NCI-H524 (cell line): ENCODE measurements at regions not wholly inside any gene's neighbourhood (a gene's known extent, or its start where the extent isn't known, plus 50 kb on each side); places are given as distances from the start of the nearest gene placed in this dataset.
"Not testable (repeated sequence)": the region's sequence is repeated elsewhere in the genome, so short reads cannot be mapped to it uniquely, and the experiment has no call there.

Experiments used
- DNase-seq, 2 experiments: peaks; one replicate each; lab custom pipeline; 2025; lab: John Stamatoyannopoulos, UW

DNA sequence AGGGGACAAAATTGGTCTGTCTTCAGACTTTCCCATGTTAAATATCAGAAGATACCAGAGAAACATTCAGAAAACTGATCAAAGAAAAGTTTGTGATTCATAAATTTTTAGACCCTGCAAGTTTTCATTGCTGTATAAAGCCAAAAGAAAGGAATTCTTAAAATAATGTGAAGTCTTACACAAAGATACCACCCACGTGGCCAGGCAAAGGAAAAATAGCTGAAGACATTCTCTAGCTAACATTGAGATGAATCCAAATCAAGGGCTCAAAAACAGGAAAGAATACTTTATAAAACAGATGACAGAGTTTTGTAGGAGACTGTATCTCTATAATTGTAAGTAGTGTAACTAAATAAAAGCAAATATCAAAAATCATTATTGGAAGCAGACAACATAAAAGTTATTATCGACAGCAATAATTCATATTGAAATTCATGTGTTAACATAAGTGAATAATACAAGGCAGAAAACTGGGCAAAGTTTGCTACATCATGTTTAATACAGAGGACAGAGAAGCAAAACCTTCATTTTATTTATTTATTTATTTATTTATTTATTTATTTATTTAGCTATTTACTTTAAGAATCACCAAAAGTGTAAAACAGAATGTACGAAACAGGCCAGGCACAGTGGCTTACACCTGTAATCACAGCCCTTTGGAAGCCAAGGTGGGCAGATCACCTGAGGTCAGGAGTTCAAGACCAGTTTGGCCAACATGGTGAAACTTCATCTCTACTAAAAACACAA is 204.6 kb upstream of the SLIT2 start:
- no peak for DNase-seq

- DNase-seq = no peak
These were observed 205.5 kb upstream of the SLIT2 start for GRCh38 chr4:20046179-20046578.

GRCh38 chr4:20044966-20045365 is 206.7 kb upstream of the SLIT2 start:
- DNase-seq = no peak

GRCh38 chr4:20044502-20044911 is 207.2 kb upstream of the SLIT2 start:
- no peak for DNase-seq

- DNase-seq = peak in 1 of 2 experiments; percentile 68
These were observed 207.7 kb upstream of the SLIT2 start for GRCh38 chr4:20043991-20044390.

GRCh38 chr4:20042769-20043168 is 208.9 kb upstream of the SLIT2 start:
- DNase-seq = no peak

DNA sequence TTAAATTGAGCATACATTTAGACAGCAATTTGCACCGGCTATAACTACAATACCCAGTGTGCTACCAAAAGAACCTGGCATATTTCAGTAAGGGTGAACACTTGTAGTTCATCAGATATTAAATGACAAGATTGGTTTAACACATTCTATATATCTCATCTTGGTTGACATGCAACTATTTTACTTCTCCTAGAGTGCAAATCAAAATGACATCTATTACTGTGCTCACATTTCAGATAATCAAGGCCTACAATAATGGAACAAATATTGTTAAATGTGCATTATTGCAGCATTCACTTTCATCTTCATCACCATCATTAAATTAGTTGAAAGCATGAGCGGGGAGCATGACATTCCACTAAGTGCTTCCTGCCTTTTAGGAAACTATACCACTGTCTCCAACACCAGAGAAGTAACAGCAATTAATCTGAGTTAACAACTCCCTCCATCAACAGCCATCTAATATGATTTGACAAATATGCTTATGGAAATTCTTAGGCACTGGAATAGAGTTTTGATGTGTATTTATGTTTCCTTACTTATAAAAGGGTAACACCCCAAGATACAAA is 209.8 kb upstream of the SLIT2 start:
- no peak for DNase-seq

DNA sequence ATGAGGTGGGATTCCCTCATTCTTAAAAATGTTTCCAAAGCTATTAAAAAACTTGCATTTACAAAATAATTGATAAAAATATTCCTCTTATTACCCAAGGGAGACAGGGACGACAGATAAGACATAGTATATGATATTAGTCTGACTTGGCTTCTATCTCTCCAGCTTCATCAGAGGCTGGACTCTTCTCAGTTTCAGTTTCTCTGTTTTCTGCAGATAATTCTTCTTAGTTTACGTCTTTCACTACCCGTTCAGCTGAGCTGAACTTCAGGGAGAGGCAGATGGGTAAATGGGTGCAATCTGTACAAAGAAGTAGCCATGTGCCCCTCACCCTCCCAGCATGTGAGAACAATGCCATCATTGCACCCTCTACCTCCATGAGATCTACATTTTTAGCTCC is 214.0 kb upstream of the SLIT2 start:
- no peak for DNase-seq

GRCh38 chr4:20030108-20030507 is 221.6 kb upstream of the SLIT2 start:
- no peak for DNase-seq

- DNase-seq = no peak
These were observed 223.1 kb upstream of the SLIT2 start for GRCh38 chr4:20028645-20029044.

DNA sequence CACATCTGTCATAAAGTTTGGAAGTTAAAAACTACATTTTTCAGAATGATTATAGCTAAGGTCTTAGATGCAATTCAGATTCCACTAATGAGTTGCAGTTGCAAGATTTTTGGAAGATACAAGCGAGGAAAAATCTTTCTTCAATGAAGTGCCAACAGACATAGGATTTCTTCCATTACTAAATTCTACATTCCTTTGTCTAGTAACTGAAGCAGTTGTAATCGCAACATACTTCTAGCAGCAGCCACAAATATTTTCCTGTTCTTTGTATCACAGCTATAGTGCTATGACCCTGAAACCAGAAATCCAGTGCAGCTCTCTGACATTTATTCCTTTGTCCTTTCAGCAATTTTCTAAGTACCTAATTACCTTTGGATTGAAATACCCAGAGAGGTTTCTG is 225.2 kb upstream of the SLIT2 start:
- no peak for DNase-seq

- no peak for DNase-seq
These were observed 229.2 kb upstream of the SLIT2 start for GRCh38 chr4:20022471-20022870.

- no peak for DNase-seq
These were observed 231.6 kb upstream of the SLIT2 start for GRCh38 chr4:20020056-20020455.

GRCh38 chr4:20019310-20020015 is 232.2 kb upstream of the SLIT2 start:
- no peak for DNase-seq

GRCh38 chr4:20017777-20018115 is 234.0 kb upstream of the SLIT2 start:
- DNase-seq = no peak

- no peak for DNase-seq
These were observed 234.5 kb upstream of the SLIT2 start for GRCh38 chr4:20017070-20017776.

DNA sequence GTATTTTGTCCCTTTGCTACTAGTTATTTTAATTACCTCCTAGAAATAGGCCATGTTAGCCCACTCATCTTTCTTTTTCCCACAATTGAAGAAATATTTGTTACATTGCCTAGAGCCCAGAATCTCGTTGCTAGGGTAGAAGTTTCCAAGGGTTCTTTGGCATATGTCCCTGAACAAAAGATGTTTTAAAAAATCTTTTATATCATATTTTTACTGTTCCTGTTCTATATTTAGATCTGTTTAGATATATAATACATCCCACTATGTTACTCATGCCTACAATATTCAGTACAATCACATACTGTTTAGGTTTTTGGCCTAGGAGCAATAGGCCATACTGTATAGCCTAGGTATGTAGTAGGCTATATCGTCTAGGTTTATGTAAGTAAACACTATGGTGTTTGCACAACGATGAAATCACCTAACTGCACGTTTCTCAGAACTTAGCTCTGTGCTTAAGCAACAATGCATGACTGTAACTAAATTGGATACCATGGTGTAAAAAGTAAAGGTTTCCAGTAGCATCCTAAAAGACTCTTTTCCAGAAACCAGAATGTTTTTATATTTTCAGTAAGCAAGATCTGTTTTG is 236.0 kb upstream of the SLIT2 start:
- no peak for DNase-seq

GRCh38 chr4:20003836-20004558 is 247.7 kb upstream of the SLIT2 start:
- DNase-seq = not testable (repeated sequence)

- DNase-seq = no peak
These were observed 251.8 kb upstream of the SLIT2 start for GRCh38 chr4:19999775-20000414.

GRCh38 chr4:19999276-19999675 is 252.4 kb upstream of the SLIT2 start:
- no peak for DNase-seq

DNA sequence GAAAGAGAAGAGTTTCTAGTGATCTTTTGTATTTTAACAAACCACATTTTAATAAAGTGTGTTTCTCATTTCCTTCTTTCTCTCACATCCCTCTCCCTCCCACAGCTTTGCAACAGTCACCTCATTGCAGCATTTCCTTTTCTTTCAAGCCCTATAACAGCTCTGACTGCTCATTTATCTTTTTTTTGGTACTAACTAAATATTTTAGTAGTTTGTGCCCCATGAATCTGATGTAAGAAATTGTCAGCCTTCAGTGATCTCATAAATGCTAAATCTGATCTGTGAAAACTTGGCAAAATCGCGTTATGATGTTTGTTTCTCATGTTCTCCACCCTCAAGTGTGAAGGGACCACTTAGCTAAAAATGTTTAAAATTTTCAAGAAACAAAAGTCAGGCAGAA is 258.5 kb upstream of the SLIT2 start:
- no peak for DNase-seq
